ENCODE measurements at regions not wholly inside any gene's neighbourhood (a gene's known extent, or its start where the extent isn't known, plus 50 kb on each side); places are given as distances from the start of the nearest gene placed in this dataset.
"Not testable (repeated sequence)": the region's sequence is repeated elsewhere in the genome, so short reads cannot be mapped to it uniquely, and the experiment has no call there.

- DNase-seq (ENCODE audit: low spot score): no peak
Measured at GRCh38 chr15:79756365-79756764, 140.4 kb downstream of the MTHFS start.

- no peak for DNase-seq (ENCODE audit: low spot score)
Measured at GRCh38 chr15:79765081-79765480, 131.7 kb downstream of the MTHFS start.

- no peak for DNase-seq (ENCODE audit: low spot score)
Measured at GRCh38 chr15:79769069-79769481, 127.7 kb downstream of the MTHFS start.

- DNase-seq (ENCODE audit: low spot score): no peak
Measured at GRCh38 chr15:79769933-79770759, 126.7 kb downstream of the MTHFS start.

GRCh38 chr15:79773128-79773527, 123.7 kb downstream of the MTHFS start:
- no peak for DNase-seq (ENCODE audit: low spot score)

- DNase-seq (ENCODE audit: low spot score): no peak
Measured at GRCh38 chr15:79775821-79776220, 121.0 kb downstream of the MTHFS start.

- no peak for DNase-seq (ENCODE audit: low spot score)
Measured at GRCh38 chr15:79777916-79778315, 118.9 kb downstream of the MTHFS start.

GRCh38 chr15:79778378-79778990, 118.3 kb downstream of the MTHFS start:
- DNase-seq (ENCODE audit: low spot score): no peak

- no peak for DNase-seq (ENCODE audit: low spot score)
Measured at GRCh38 chr15:79779746-79780145, 117.1 kb downstream of the MTHFS start.

- not testable (repeated sequence) for DNase-seq (ENCODE audit: low spot score)
Measured at GRCh38 chr15:79782307-79782706, 114.5 kb downstream of the MTHFS start.

Data from mucosa of gallbladder (tissue), 1 donor.